Fibroblast of lung (primary cell): ENCODE measurements at regions not wholly inside any gene's neighbourhood (a gene's known extent, or its start where the extent isn't known, plus 50 kb on each side); places are given as distances from the start of the nearest gene placed in this dataset.

Source experiments
- CTCF ChIP-seq, 2 donors: IDR thresholded peaks in 1 of 2; conservative IDR thresholded peaks in 1 of 2; 1 replicate in 1 of 2; 2 replicates in 1 of 2; pipeline ENCODE4 v1.5.1; 2011 to 2012; ENCODE audit warnings: low read length in 2 of 2, control low read depth in 1 of 2, inconsistent platforms in 1 of 2, low read depth in 1 of 2, mild to moderate bottlenecking in 1 of 2
- EZH2 ChIP-seq: IDR thresholded peaks from 2 replicates; pipeline ENCODE4 v1.5.1; 2012; ENCODE audit warnings: low read length, control low read depth, mild to moderate bottlenecking; ENCODE audit errors: missing control alignments

GRCh38 chr1:201622824-201623223, 83.9 kb downstream of the NAV1 start:
- TF ChIP-seq CTCF (conservative IDR thresholded peaks at IDR 0.05 in 1 of 2, IDR thresholded peaks at IDR 0.05 in 1 of 2; ENCODE audit: low read depth in 1 of 2, low read length in 2 of 2) (no peak), EZH2 (no peak)
